DND-41 (cell line): ENCODE measurements at regions not wholly inside any gene's neighbourhood (a gene's known extent, or its start where the extent isn't known, plus 50 kb on each side); places are given as distances from the start of the nearest gene placed in this dataset.

Source experiments
- CTCF ChIP-seq: IDR thresholded peaks from 2 replicates; pipeline ENCODE4 v1.5.1; 2012; ENCODE audit warnings: borderline replicate concordance, low read length, moderate library complexity, mild to moderate bottlenecking; ENCODE audit not compliant: poor library complexity, severe bottlenecking; ENCODE audit errors: extremely low read depth
- EZH2 ChIP-seq: IDR thresholded peaks from 3 replicates; pipeline ENCODE4 v1.6.1; 2012; ENCODE audit warnings: borderline replicate concordance, low read depth, mild to moderate bottlenecking, moderate library complexity, low read length, inconsistent platforms; ENCODE audit not compliant: severe bottlenecking

- TF ChIP-seq CTCF = no peak
- TF ChIP-seq EZH2 = no peak
Observed at GRCh38 chr5:100664140-100664539, 129.0 kb downstream of the FAM174A start.
